ENCODE measurements at regions not wholly inside any gene's neighbourhood (a gene's known extent, or its start where the extent isn't known, plus 50 kb on each side); places are given as distances from the start of the nearest gene placed in this dataset.

GRCh38 chr5:155872629-155873220 is 454.2 kb upstream of the SGCD start:
- peak; percentile 69 for DNase-seq

- DNase-seq: no peak
Observed at GRCh38 chr5:155878991-155879575, 447.9 kb upstream of the SGCD start.

DNA sequence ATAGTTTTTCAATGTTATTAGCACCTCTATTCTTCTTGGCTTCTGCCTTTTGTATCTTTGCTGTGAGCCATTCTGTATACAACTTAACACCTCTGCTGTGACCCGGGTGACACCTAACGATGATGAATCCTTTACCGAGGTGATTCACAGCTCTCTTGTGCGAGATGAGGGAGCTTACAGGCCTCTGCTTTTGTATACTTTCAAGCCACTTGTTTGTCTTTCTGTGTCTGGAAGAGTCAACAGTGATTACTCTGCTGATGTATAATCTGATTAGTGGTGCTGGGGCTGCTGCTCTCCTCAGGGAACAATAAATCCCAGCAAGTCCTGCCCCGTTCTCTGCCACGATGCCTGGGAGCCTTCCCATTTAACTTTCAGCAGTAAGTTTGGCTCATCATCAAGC is 442.9 kb upstream of the SGCD start:
- no peak for DNase-seq

DNA sequence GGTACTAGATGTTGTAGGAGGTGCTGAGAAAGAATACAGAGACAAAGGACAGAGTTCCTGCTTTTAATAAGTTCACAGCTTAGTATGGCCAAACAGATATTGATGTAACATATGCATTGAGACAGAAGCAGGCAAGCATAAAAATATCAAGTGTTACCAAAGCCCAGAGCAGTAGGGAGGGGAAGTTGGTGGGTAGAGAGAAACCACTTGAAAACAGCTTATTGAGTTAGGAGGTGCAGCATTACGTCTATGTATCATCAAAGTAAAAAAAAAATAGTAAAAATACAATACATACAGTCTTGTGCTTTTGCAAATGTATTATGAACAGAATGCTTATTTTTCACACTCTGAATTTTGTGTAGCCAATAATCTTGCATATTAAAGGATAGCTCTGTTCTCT is 441.8 kb upstream of the SGCD start:
- no peak for DNase-seq

DNA sequence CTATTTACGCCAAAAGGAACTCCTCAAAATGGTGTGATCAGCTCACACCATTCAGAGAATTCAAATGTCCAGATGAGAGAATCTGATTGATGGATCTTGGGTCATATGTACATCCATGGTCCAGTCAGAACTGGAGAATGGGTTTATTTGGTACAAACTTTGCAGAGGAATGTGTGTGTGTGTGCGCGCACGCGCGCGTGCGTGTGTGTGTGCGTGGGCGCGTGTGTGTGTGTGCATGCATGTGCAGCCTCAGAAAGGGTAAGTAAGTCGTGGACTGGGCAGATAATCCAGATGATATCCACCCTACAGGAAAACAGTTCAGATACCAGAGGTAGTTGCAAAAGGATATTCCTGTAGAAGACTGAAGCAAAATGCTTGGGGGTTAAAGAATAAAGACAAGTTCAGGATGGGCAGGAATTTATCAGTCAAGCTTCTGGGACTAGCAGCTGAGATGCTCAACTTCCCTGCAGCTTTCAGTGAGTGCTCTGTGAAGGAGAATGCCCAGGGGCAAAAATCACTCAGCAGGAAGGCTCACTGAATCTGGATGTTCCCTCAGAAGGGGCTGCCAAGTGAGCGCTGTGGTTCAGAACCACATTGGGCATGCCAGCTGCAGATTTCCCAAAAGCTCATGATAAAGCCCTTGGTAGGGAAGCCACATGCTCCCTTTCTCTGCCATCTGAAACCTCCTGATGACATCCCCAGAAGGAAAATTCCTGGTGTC is 440.5 kb upstream of the SGCD start:
- no peak for DNase-seq

- no peak for DNase-seq
Observed at GRCh38 chr5:155895484-155895883, 431.5 kb upstream of the SGCD start.

GRCh38 chr5:155897761-155898160 is 429.2 kb upstream of the SGCD start:
- DNase-seq: no peak

- no peak for DNase-seq
Observed at GRCh38 chr5:155898284-155898683, 428.7 kb upstream of the SGCD start.

GRCh38 chr5:155903791-155904190 is 423.2 kb upstream of the SGCD start:
- DNase-seq: no peak

- no peak for DNase-seq
Observed at GRCh38 chr5:155905364-155905763, 421.6 kb upstream of the SGCD start.

DNA sequence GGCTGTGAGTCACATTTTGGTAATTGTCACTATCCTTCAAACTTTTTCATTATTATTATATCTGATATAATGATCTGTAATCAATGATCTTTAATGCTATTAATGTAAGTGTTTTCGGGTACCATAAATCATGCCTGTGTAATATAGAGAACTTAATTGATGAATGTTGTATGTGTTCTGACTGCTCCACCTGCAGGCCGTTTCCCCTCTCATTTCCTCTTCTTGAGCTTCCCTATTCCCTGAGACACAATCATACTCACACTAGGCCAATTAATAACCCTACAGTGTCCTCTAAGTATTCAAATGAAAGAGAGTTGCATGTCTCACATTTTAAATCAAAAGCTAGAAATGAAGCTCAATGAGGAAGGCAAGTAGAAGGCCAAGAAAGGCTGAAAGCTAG is 420.9 kb upstream of the SGCD start:
- DNase-seq: no peak

GRCh38 chr5:155908543-155908942 is 418.4 kb upstream of the SGCD start:
- DNase-seq: no peak

DNA sequence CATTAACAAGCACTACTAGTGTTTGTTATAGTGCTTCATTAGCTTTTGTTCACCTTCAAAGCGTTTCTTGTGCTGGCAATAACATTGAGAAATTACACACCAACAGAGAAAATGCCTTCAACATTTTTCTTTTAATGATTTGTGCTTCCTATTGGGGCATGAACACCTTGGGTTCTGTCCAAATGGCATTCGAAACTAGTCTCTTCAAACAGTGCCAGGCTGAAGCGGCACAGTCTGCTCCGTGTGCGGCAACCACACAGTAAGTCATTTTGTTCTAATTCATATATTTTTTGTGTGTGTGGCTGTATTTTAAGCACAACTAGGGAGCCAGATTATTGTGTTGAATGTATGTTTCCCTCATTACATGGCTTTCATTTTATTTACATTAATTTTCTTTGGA is 414.7 kb upstream of the SGCD start:
- peak; percentile 46 for DNase-seq

GRCh38 chr5:155914766-155915165 is 412.2 kb upstream of the SGCD start:
- no peak for DNase-seq

DNA sequence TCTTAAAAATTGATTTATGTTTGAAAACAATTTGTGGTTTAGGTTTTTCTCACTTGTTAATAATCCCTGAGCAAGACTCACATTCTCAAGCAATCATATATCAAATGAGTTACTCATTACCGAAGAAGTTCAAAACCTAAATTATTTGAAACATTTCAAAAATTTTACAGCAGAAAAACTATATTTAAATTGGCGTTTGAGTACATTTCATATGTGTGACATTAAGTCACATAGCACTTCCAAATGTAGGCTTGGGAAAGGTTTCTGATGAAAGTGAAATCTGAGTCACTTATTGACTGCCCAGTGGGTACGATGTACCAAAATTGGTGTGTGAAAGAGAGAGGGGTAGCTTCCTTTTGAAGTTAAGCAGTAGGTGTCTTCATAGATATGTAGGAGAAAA is 411.4 kb upstream of the SGCD start:
- no peak for DNase-seq

DNA sequence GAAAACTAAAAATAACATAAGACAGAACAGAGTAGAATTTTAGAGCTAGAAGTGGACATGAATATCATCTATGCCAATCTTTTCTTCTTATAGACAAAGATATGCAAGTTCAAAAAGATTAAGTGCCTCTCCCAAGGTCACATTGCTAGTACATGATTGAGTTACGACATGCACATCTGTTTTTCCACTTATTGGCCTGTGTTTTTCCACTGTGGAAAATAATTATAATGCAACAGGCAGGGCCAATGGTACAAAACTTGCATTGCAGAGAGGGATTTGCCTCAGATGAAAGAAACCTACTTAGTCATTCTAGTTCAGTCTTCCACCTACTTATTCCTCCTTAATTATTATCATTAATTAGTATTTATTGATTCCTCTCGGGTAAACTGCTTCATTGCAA is 407.8 kb upstream of the SGCD start:
- DNase-seq: no peak

GRCh38 chr5:155919725-155920124 is 407.2 kb upstream of the SGCD start:
- DNase-seq: no peak

DNA sequence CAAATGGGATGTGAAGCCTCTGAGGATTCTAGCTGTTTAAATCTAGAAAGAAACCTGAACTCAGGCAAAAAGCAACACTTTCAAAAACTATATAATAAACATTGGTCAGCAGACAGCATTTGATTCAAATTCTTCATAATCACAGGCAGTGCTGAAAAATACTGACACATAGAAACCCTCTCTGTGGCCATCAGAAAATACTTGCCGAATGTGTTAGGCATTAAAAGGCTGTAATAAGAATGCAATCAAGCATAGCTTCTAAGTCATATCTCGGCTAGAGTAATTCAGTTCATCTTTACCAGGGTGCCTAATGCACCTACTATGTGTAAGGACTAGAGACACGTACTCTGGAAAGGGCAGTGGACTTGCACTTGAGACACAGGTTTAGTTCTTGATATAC is 405.3 kb upstream of the SGCD start:
- no peak for DNase-seq

- no peak for DNase-seq
Observed at GRCh38 chr5:155923784-155924183, 403.2 kb upstream of the SGCD start.

DNA sequence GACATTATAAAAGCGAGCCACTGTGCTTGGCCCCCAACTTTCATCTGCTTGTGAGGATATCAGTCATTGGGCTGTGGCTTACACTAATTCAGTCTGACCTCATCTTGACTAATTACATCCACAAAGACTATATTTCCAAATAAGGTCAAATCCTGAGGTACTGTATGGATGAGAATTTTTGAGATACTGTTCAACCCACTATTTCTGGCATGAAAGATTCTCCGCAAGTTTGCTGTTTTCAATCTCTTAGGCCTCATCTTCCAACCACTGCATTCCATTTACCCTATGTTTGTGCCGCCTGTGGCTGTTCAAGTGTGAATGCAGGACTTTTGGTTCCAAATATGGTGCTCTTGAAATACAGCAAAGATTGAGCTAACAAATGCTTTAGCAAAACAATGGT is 400.9 kb upstream of the SGCD start:
- no peak for DNase-seq

GRCh38 chr5:155926766-155927165 is 400.2 kb upstream of the SGCD start:
- DNase-seq: no peak

- no peak for DNase-seq
Observed at GRCh38 chr5:155929112-155929511, 397.9 kb upstream of the SGCD start.

DNA sequence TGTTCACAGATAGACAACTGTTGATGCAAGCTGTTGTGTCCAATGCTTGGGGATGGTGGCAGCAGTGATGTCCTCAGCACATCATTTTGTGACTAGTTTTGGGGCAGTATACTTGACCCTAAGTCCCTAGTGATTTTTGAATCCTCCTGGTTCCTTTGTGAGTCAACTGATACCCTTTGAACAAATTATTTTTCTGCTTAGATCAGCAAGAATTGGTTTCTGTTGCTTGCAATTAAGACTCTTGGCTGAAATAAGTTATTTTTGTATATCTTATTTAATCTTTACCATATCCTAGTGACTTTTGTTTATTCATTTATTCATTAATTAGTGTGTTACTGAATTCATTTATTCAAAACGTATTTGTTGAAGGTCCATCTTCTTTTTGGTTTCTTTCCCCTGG is 392.0 kb upstream of the SGCD start:
- DNase-seq: no peak

- no peak for DNase-seq
Observed at GRCh38 chr5:155935723-155936122, 391.2 kb upstream of the SGCD start.
